HL-60 (cell line): ENCODE measurements at regions not wholly inside any gene's neighbourhood (a gene's known extent, or its start where the extent isn't known, plus 50 kb on each side); places are given as distances from the start of the nearest gene placed in this dataset.
A peak's percentile ranks its signal among the peaks of the same experiment; 100 is the strongest.

Experiments used
- DNase-seq, 2 experiments: peaks; one replicate each; pipeline ENCODE4 v3.0.0-alpha.2; 2010 to 2020; ENCODE audit warnings: low read depth in 1 of 2, low spot score in 1 of 2
- H3K27ac ChIP-seq: fragments of 250-450 bp; sonication (Bioruptor Pico); replicated peaks from 2 replicates; pipeline ENCODE4 v1.5.1; 2020; ENCODE audit warnings: mild to moderate bottlenecking, moderate library complexity
- H3K27me3 ChIP-seq: fragments of 250-450 bp; sonication (Bioruptor Pico); 2 replicates; pipeline ENCODE4 v1.5.1; 2021; ENCODE audit warnings: mild to moderate bottlenecking, moderate library complexity; ENCODE audit not compliant: insufficient read depth, poor library complexity, severe bottlenecking
- H3K4me3 ChIP-seq: replicated peaks from 2 replicates; pipeline ENCODE4 v1.5.1; 2011; ENCODE audit warnings: mild to moderate bottlenecking, control low read depth, low read length; ENCODE audit not compliant: insufficient read depth
- GABPA ChIP-seq: IDR thresholded peaks from 2 replicates; pipeline ENCODE4 v1.6.1; 2012; ENCODE audit warnings: low read depth
- POLR2AphosphoS5 ChIP-seq: IDR thresholded peaks from 2 replicates; pipeline ENCODE4 v1.6.1; 2012; ENCODE audit warnings: low read depth
- REST ChIP-seq: IDR thresholded peaks from 2 replicates; pipeline ENCODE4 v1.6.1; 2012; ENCODE audit warnings: low read depth; ENCODE audit not compliant: insufficient replicate concordance
- SPI1 ChIP-seq: IDR thresholded peaks from 2 replicates; pipeline ENCODE4 v1.6.1; 2012; ENCODE audit warnings: low read depth, mild to moderate bottlenecking, borderline replicate concordance
- TF ChIP-seq, protein P1 (sequence below): IDR thresholded peaks from one replicate; pipeline ENCODE4 v1.5.1; 2011; ENCODE audit warnings: low read length, control low read depth, inconsistent platforms; ENCODE audit not compliant: insufficient read depth

DNA sequence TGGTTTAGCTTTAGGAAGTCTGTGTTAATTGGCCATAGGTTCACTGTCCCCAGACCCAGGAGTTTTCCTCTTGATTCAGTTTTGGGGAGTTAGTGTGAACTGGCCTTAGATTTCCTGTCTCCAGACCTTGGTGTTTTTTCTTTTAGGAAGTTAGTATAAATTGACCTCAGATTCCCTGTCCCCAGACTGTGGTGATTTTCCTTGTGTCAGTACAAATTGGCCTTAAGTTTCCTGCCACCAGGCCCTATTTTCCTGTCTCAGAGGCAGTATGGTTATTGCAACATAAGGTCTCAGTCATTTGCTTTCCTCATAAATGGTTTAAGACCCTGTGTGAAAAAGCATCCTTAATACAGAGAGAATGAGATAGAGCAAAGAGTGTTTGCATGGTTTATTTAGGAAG, 595.8 kb downstream of the NLGN4X start:
- no peak overlapping the region for H3K4me3 ChIP-seq
- no peak for TF ChIP-seq SPI1
- TF ChIP-seq, protein P1, sequence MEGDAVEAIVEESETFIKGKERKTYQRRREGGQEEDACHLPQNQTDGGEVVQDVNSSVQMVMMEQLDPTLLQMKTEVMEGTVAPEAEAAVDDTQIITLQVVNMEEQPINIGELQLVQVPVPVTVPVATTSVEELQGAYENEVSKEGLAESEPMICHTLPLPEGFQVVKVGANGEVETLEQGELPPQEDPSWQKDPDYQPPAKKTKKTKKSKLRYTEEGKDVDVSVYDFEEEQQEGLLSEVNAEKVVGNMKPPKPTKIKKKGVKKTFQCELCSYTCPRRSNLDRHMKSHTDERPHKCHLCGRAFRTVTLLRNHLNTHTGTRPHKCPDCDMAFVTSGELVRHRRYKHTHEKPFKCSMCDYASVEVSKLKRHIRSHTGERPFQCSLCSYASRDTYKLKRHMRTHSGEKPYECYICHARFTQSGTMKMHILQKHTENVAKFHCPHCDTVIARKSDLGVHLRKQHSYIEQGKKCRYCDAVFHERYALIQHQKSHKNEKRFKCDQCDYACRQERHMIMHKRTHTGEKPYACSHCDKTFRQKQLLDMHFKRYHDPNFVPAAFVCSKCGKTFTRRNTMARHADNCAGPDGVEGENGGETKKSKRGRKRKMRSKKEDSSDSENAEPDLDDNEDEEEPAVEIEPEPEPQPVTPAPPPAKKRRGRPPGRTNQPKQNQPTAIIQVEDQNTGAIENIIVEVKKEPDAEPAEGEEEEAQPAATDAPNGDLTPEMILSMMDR = no peak
- TF ChIP-seq REST = no peak
- no peak for TF ChIP-seq POLR2AphosphoS5
- no peak for TF ChIP-seq GABPA
- no peak for DNase-seq
- H3K27ac ChIP-seq = no peak overlapping the region
- H3K27me3 ChIP-seq = no peaks in the 10 kb centered on the region

- Histone ChIP-seq H3K4me3 (no peak overlapping the region), H3K27ac (no peak overlapping the region), H3K27me3 (no peaks in the 10 kb centered on the region)
- DNase-seq = no peak
- TF ChIP-seq, protein P1 = no peak
- TF ChIP-seq GABPA (no peak), SPI1 (no peak), REST (peak; percentile 83), POLR2AphosphoS5 (no peak)
Observed at GRCh38 chrX:5632061-5632614, 596.5 kb downstream of the NLGN4X start.

GRCh38 chrX:5617666-5618065, 611.0 kb downstream of the NLGN4X start:
- no peak for TF ChIP-seq POLR2AphosphoS5
- TF ChIP-seq, protein P1 = no peak
- no peak for TF ChIP-seq REST
- TF ChIP-seq GABPA = no peak
- TF ChIP-seq SPI1 = no peak
- Histone ChIP-seq H3K27ac (no peak overlapping the region), H3K27me3 (no peaks in the 10 kb centered on the region), H3K4me3 (no peak overlapping the region)
- no peak for DNase-seq
